Trophoblast cell (in vitro differentiated cells and primary cell): ENCODE measurements at regions not wholly inside any gene's neighbourhood (a gene's known extent, or its start where the extent isn't known, plus 50 kb on each side); places are given as distances from the start of the nearest gene placed in this dataset.

Source experiments
- DNase-seq, 2 donors: peaks; one replicate each; pipeline ENCODE4 v3.0.0-alpha.2; 2016
- H2AFZ ChIP-seq: 2 replicates; pipeline ENCODE4 v1.6.1; 2013; ENCODE audit warnings: low read length, moderate library complexity, mild to moderate bottlenecking; ENCODE audit not compliant: insufficient read depth, poor library complexity
- H2AK5ac ChIP-seq: 2 replicates; pipeline ENCODE4 v1.6.1; 2013; ENCODE audit warnings: mild to moderate bottlenecking, low read length
- H2BK120ac ChIP-seq: 2 replicates; pipeline ENCODE4 v1.6.1; 2013; ENCODE audit warnings: low read length, mild to moderate bottlenecking, moderate library complexity; ENCODE audit not compliant: insufficient read depth, poor library complexity
- H2BK12ac ChIP-seq: 2 replicates; pipeline ENCODE4 v1.6.1; 2013; ENCODE audit warnings: mild to moderate bottlenecking, low read length, moderate library complexity
- H2BK5ac ChIP-seq: 2 replicates; pipeline ENCODE4 v1.6.1; 2013; ENCODE audit warnings: low read length, low read depth, moderate library complexity, mild to moderate bottlenecking; ENCODE audit not compliant: poor library complexity
- H3K14ac ChIP-seq: 2 replicates; pipeline ENCODE4 v1.6.1; 2013; ENCODE audit warnings: mild to moderate bottlenecking, low read length
- H3K18ac ChIP-seq: 2 replicates; pipeline ENCODE4 v1.6.1; 2013; ENCODE audit warnings: mild to moderate bottlenecking, low read length
- H3K23ac ChIP-seq: 2 replicates; pipeline ENCODE4 v1.6.1; 2013; ENCODE audit warnings: low read length
- H3K27ac ChIP-seq: 2 replicates; pipeline ENCODE4 v1.5.1; 2013; ENCODE audit warnings: low read depth, mild to moderate bottlenecking, inconsistent platforms, low read length, moderate library complexity
- H3K27me3 ChIP-seq: 2 replicates; pipeline ENCODE4 v1.6.1; 2013; ENCODE audit warnings: inconsistent platforms, mild to moderate bottlenecking, low read length, moderate library complexity; ENCODE audit not compliant: insufficient read depth
- H3K36me3 ChIP-seq, 2 experiments: 1 replicate in 1 of 2; 2 replicates in 1 of 2; pipeline ENCODE4 v1.6.1; 2013; ENCODE audit warnings: low read length in 2 of 2, mild to moderate bottlenecking in 2 of 2, moderate library complexity in 1 of 2; ENCODE audit not compliant: insufficient read depth in 2 of 2, control insufficient read depth in 1 of 2
- H3K4ac ChIP-seq: 2 replicates; pipeline ENCODE4 v1.6.1; 2013; ENCODE audit warnings: low read depth, mild to moderate bottlenecking, low read length, moderate library complexity
- H3K4me1 ChIP-seq, 2 experiments: 1 replicate in 1 of 2; 2 replicates in 1 of 2; pipeline ENCODE4 v1.6.1; 2013; ENCODE audit warnings: low read length in 2 of 2, mild to moderate bottlenecking in 2 of 2, moderate library complexity in 1 of 2; ENCODE audit not compliant: insufficient read depth in 2 of 2, control insufficient read depth in 1 of 2
- H3K4me2 ChIP-seq: 2 replicates; pipeline ENCODE4 v1.6.1; 2013; ENCODE audit warnings: inconsistent platforms, mild to moderate bottlenecking, low read length, moderate library complexity
- H3K4me3 ChIP-seq: 2 replicates; pipeline ENCODE4 v1.5.1; 2013; ENCODE audit warnings: mild to moderate bottlenecking, low read depth, low read length, inconsistent platforms
- H3K79me1 ChIP-seq: one replicate; pipeline ENCODE4 v1.6.1; 2013; ENCODE audit warnings: low read length
- H3K79me2 ChIP-seq: 2 replicates; pipeline ENCODE4 v1.6.1; 2013; ENCODE audit warnings: low read length, mild to moderate bottlenecking; ENCODE audit not compliant: control insufficient read depth, insufficient read depth, poor library complexity
- H3K9ac ChIP-seq: 2 replicates; pipeline ENCODE4 v1.6.1; 2013; ENCODE audit warnings: mild to moderate bottlenecking, low read length
- H3K9me3 ChIP-seq: 2 replicates; pipeline ENCODE4 v1.6.1; 2013; ENCODE audit warnings: low read depth, mild to moderate bottlenecking, control low read depth, inconsistent platforms, low read length; ENCODE audit not compliant: insufficient read depth
- H4K12ac ChIP-seq: 2 replicates; pipeline ENCODE4 v1.6.1; 2013; ENCODE audit warnings: low read depth, mild to moderate bottlenecking, low read length, moderate library complexity
- H4K8ac ChIP-seq: 2 replicates; pipeline ENCODE4 v1.6.1; 2013; ENCODE audit warnings: low read depth, mild to moderate bottlenecking, low read length, moderate library complexity
- H4K91ac ChIP-seq: one replicate; pipeline ENCODE4 v1.6.1; 2013; ENCODE audit warnings: low read depth, mild to moderate bottlenecking, low read length, moderate library complexity
- WGBS: extraction: QIAGEN DNeasy Blood & Tissue Kit; methylation state at CpG from one replicate; pipeline ENCODE4 v1.1.7; 2013; ENCODE audit warnings: missing lambda C conversion rate; ENCODE audit not compliant: insufficient read length, insufficient coverage; ENCODE audit errors: extremely low coverage; 5-methylcytosine and 5-hydroxymethylcytosine counted together

DNA sequence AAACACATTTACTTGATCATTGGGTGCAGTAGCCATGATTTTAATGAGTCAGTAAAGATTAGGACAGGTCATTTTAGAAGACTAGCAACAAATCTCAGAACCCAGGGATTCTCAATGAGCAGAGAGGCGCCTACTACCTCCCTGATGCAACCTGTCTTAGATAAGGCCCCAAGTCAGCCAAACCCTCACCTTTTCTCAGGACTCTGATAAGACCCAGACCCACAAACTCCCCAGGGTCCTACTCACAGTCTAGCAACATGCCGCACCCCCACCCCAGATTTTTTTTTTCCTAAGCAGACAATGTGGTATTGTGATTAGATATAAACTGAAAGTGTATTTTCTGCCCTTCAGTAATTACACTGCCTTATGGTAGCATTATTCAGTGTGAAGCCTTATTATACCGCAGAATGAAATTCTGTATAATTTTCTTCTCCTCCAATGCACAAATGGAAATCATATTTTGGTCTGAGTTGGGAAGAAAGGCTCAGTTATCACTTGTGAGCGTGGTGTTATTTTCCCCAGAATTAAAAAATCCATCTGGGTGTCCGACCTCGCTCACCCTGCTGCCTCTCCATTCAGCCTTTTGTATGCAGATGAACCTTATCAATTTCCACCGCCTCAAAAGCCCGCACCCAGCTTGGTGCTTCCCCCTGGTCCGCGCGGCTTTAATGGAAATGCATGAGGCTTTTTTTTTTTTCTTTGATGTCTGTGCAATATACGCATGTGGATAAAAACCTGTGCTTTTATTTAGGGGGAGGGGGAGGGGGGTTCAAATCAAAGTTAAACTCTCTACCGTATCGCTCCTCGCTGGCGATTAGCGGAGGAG, 122.0 kb upstream of the SOX14 start:
- Histone ChIP-seq H3K9ac (no peak overlapping the region), H3K4me2 (no peak overlapping the region), H3K27me3 (no peaks in the 10 kb centered on the region), H3K23ac (no peak overlapping the region), H2BK120ac (no peak overlapping the region), H2AFZ (no peak overlapping the region), H3K14ac (no peak overlapping the region), H4K91ac (no peak overlapping the region), H2BK12ac (no peak overlapping the region), H3K36me3 (no peaks in the 10 kb centered on the region), H3K27ac (no peak overlapping the region), H3K79me2 (no peaks in the 10 kb centered on the region), H3K79me1 (no peaks in the 10 kb centered on the region), H3K9me3 (no peaks in the 10 kb centered on the region), H3K4me1 (no peaks in the 10 kb centered on the region), H2BK5ac (no peak overlapping the region), H3K18ac (no peak overlapping the region), H4K8ac (no peak overlapping the region), H4K12ac (no peak overlapping the region), H2AK5ac (no peak overlapping the region), H3K4ac (no peak overlapping the region), H3K4me3 (no peak overlapping the region)
- no CpG with 5 or more reads among the region's 17 CpGs for WGBS
- no peak for DNase-seq

DNA sequence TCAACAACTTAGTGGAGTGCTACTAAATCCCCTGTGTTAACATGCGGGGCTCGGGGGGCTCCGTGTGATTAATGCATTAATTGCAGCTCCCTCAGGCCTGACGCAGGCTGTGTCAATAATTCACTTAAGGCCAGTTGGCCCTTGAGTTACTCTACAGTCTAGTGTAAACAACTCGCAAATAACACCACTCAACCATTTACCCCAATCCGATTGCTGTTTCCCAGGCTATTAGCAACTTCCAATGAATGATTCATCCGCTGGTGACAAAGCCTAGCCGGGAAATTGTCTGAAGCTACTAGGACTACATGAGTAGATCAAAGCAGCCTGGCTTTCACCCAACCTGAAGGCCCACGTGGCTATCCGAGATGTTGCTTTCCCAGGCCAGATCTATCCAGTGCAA, 121.3 kb upstream of the SOX14 start:
- Histone ChIP-seq H2BK120ac (no peak overlapping the region), H4K12ac (no peak overlapping the region), H3K4ac (no peak overlapping the region), H3K4me1 (no peaks in the 10 kb centered on the region), H2BK5ac (no peak overlapping the region), H3K79me1 (no peaks in the 10 kb centered on the region), H3K9ac (no peak overlapping the region), H4K8ac (no peak overlapping the region), H3K4me3 (no peak overlapping the region), H3K4me2 (no peak overlapping the region), H2AK5ac (no peak overlapping the region), H2AFZ (no peak overlapping the region), H3K36me3 (no peaks in the 10 kb centered on the region), H3K9me3 (no peaks in the 10 kb centered on the region), H4K91ac (no peak overlapping the region), H3K18ac (no peak overlapping the region), H3K23ac (no peak overlapping the region), H3K79me2 (no peaks in the 10 kb centered on the region), H3K14ac (no peak overlapping the region), H3K27ac (no peak overlapping the region), H2BK12ac (no peak overlapping the region), H3K27me3 (no peaks in the 10 kb centered on the region)
- DNase-seq = no peak
- no CpG with 5 or more reads among the region's 10 CpGs for WGBS

DNA sequence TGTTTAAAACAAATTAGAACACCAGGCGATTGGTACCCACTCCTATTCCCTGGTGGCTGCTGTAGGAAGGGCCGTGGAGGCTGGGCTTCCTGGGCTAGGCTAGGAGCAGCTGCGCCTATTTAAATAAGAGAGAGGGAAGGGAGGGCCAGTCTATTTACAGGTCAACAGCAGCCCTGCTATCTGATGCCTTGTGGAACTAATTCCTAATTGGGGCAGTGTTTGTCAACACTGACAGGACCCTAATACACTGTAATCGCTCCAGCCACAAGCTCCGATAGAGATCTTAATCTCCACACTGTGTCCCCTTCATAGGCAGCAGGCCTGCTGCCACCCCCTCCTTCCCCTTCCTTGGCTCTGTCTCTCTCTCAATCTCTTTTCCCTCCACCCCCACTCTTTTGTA, 116.9 kb upstream of the SOX14 start:
- no peak for DNase-seq
- no peak overlapping the region for H3K4me2 ChIP-seq
- no peak overlapping the region for H4K91ac ChIP-seq
- no peaks in the 10 kb centered on the region for H3K36me3 ChIP-seq
- H3K79me1 ChIP-seq = no peaks in the 10 kb centered on the region
- H4K8ac ChIP-seq = no peak overlapping the region
- H2BK5ac ChIP-seq = no peak overlapping the region
- H3K27me3 ChIP-seq = peaks cover 5% of the 10 kb centered on the region
- H3K14ac ChIP-seq = no peak overlapping the region
- H3K27ac ChIP-seq = no peak overlapping the region
- H2BK12ac ChIP-seq = no peak overlapping the region
- no peak overlapping the region for H3K4ac ChIP-seq
- H2AK5ac ChIP-seq = no peak overlapping the region
- H2AFZ ChIP-seq = no peak overlapping the region
- no peak overlapping the region for H3K18ac ChIP-seq
- H3K4me1 ChIP-seq = no peaks in the 10 kb centered on the region
- no peak overlapping the region for H3K23ac ChIP-seq
- H3K4me3 ChIP-seq = no peak overlapping the region
- H4K12ac ChIP-seq = no peak overlapping the region
- no peak overlapping the region for H3K9ac ChIP-seq
- no CpG with 5 or more reads among the region's 5 CpGs for WGBS
- H3K79me2 ChIP-seq = no peaks in the 10 kb centered on the region
- H2BK120ac ChIP-seq = no peak overlapping the region
- no peaks in the 10 kb centered on the region for H3K9me3 ChIP-seq

DNA sequence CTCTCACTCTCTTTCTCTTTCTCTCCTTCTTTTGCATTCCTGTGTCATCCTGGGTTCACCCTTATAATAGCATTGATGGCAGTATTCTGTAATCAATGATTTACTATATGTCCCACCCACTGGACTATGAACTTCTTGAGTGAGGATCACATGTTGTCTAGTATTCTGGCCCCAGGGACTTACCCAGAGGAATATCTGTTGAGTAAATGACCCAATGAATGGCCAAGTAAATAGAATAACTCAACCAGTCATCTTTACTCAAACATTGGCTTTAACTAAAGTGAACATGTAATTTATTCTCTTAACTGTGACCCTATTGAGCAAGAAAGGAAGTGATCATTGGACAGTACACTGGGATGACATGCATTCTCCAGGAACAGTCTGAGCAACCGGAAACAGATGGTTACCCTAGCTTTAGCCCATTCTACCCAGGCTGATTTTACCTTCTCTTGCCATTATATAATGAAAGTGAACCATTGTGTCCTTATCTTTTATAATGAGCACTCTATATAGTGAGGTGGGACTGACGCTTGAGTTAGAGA, 94.5 kb upstream of the SOX14 start:
- no CpG with 5 or more reads among the region's 2 CpGs for WGBS
- Histone ChIP-seq H3K36me3 (no peaks in the 10 kb centered on the region), H4K12ac (no peak overlapping the region), H4K8ac (no peak overlapping the region), H2AFZ (no peak overlapping the region), H3K27me3 (no peaks in the 10 kb centered on the region), H2BK5ac (no peak overlapping the region), H3K9ac (no peak overlapping the region), H4K91ac (no peak overlapping the region), H3K27ac (no peak overlapping the region), H2AK5ac (no peak overlapping the region), H3K79me2 (no peaks in the 10 kb centered on the region), H3K4me1 (no peaks in the 10 kb centered on the region), H3K9me3 (no peaks in the 10 kb centered on the region), H3K14ac (no peak overlapping the region), H3K18ac (no peak overlapping the region), H3K79me1 (no peaks in the 10 kb centered on the region), H3K4ac (no peak overlapping the region), H3K4me2 (no peak overlapping the region), H2BK120ac (no peak overlapping the region), H3K4me3 (no peak overlapping the region), H2BK12ac (no peak overlapping the region), H3K23ac (no peak overlapping the region)
- no peak for DNase-seq
